GM18951 (cell line): ENCODE measurements at regions not wholly inside any gene's neighbourhood (a gene's known extent, or its start where the extent isn't known, plus 50 kb on each side); places are given as distances from the start of the nearest gene placed in this dataset.

Experiments
- POLR2A ChIP-seq: IDR thresholded peaks from 4 replicates; pipeline ENCODE4 v1.6.1; 2011; ENCODE audit warnings: mild to moderate bottlenecking; ENCODE audit not compliant: insufficient read length, insufficient read depth; ENCODE audit errors: extremely low read depth
- in situ Hi-C: fragments of 300-500 bp; cut with MboI; formaldehyde crosslinking; loops from one replicate; pipeline ENCODE4 v1.12.0; 2022; ENCODE audit warnings: low sequenced_read_pairs, mixed read lengths, inconsistent platforms; ENCODE audit not compliant: unreplicated experiment

DNA sequence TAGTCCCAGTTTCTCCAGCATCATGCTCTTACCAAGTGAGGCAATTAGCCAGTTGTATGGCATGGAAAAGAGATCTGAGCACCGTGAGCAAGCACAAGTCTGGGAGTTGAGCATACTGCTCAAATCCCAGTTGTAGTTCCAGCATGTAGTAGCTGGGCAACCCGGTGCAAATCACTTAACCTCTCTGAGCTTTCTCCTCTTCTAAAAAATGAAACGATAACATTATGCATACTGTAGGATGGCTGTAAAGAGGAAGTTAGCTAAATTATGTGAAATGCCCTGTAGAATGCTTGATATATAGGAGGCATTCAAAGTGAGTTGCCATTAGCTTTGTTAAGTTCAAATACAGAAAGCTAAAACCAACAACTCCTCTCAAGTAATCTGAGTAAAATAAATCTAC lies 164.0 kb upstream of the ZEB2 start:
- TF ChIP-seq POLR2A: no peak
- in situ Hi-C loops: no loop called here

DNA sequence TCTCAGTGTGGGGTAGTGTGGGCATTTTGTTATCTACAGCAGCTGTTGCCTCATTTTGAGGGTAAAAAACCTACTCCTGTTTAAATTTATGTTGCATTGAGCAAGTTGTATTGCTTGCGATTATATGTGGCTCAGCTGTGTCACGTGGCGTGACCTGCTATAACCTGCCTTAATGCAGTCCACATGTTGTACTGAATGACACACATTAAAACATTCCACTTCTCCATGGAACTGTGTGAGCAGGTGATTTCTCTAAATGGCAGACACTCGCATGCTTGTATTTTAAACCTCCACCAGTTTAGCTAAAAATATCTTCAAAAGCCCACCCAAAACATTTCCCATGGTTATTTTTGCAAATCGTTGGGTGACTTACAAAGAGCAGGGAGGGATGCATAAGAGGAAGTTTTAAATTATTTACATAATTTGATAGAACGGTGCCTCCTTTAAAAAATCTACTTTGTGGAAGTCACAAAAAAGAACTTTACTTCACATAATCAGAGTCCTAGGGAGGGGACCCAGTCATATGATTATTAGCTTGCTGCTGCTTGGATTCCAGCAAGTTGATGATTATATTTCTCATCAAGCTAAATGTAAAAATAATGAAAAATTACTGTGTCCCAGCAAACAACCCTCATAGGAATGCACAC lies 163.3 kb upstream of the ZEB2 start:
- TF ChIP-seq POLR2A: no peak
- in situ Hi-C loops: no loop called here

DNA sequence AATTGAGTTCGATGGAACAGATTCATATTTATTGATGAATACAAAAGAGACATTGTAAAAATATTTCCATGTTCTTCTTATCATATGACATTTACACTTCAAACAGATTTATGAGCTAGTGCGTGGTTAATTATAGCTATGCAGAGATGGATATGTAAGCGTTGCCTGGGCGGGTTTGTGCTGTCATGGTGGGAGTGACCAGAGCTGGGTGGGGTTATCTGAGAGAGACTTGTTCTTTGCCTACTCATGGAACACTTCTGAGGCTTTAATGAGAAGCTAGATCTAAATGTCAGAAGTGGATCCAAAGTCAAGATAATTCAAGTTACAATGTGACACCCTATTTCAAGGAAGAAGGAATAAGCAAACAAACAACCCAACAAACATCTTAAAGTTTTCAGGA lies 162.3 kb upstream of the ZEB2 start:
- no peak for TF ChIP-seq POLR2A
- in situ Hi-C loops: no loop called here

DNA sequence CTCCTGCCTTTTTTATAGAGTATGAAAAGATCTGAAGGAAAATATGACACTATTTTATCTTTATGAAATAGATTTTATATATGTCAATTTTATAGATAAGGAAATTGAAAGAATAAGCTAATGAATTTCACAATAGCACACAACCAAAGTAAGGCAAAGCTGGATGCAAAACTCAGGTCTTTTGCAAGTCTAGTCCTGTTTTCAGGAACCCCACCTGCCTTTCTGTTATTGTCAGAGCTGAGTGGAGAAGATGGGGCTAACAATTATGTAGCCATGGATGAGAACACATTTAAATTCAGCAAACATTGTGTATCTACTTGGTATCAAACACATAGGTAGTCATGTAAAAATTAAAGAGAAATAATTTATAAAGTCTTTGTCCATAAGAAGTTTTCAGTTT lies 161.5 kb upstream of the ZEB2 start:
- no peak for TF ChIP-seq POLR2A
- in situ Hi-C loops: no loop called here

DNA sequence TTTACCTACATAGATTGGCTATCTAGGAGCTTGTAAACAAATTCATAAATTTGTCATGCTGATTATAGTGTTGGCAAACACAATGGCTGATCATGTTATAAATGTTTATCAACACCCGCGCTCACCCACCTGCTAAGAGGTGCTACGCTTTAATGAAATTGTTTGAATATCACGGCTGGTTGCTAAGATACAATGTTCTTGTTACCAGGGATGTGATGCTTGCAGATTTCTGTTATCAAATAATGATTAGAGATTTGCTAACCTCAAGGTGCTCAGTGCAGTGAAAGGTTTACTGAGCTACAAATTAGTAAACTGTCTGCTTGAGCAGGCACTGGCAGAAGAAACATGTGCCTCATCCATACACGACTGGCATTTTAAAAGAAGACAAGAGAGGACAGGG lies 160.0 kb upstream of the ZEB2 start:
- no peak for TF ChIP-seq POLR2A
- in situ Hi-C loops: no loop called here

DNA sequence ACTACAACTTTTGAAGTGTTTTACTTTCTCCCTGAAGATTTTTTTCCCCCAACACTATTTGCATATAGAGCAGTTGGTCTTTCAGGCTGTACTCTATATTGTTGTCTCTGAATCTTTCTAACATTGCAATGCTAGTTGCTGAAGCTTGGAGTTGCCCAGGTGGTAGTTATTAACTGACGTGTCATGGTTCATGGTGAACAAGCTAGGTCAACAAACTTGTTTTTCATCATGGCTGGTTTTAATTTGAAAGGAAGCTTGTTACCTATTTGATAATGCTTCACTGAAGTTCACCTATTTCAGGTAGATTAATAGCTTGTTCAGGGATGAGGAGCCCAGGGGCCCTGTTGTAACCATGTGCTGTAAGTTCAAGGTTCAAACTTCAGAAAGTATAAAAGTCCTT lies 158.8 kb upstream of the ZEB2 start:
- in situ Hi-C loops: no loop called here
- TF ChIP-seq POLR2A: no peak

DNA sequence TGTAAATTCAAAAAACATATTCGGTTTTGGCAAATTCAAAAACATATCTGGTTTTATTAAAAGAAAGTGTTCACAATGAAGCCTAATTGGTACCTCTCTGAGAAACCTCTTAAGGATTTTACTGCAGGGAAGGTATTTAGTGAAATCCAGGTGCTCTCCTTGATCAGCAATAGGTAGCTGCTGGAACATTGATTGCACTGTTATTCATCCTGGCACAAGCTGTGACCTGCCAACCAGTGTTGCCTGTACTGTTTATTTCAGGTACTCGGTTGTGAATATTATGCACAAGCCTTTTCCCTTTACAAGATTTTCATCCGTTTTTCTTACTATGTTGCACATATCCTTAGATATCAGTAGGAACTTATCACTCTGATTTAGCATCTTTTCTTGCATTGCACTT lies 155.8 kb upstream of the ZEB2 start:
- in situ Hi-C loops: no loop called here
- TF ChIP-seq POLR2A: no peak

DNA sequence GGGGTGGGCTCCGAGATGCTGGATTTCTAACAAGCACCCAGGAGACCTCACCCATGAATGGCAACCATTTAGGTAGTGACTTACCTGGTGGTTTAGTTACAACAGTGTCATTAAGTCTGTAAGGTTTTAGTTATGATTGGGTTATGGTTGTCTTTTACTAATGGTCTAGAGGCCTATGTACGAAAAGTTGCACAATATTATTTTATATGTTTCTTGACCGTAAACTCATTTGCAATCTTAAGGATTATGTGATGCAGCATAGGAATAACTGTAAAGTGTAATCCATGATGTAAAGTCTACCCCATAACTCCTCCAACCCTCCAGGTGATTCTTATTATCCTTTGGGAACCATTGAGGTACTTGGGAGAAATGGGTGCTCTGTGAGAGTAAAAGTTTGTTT lies 155.4 kb upstream of the ZEB2 start:
- no peak for TF ChIP-seq POLR2A

DNA sequence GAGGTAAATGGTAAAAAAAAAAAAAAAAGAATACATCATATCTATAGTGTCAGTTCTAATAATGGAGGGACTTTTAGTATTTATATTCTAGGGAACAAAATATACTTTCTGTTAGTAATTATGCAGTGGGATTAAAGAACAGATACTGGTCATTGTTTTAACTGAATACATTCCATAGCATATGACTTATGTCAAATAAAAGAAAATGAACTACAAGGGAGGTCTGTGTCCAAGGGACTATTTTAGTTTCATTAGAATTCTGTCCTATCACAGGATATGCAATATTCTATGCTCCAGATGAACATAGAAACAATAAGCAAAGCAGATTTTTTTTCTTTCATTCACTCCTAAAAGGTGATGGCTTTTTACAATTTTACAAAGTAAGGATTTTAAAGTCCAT lies 154.2 kb upstream of the ZEB2 start:
- TF ChIP-seq POLR2A: no peak
- in situ Hi-C loops: no loop called here

More for the DNA sequence above, 155.4 kb upstream of the ZEB2 start:
- in situ Hi-C loops: no loop called here

DNA sequence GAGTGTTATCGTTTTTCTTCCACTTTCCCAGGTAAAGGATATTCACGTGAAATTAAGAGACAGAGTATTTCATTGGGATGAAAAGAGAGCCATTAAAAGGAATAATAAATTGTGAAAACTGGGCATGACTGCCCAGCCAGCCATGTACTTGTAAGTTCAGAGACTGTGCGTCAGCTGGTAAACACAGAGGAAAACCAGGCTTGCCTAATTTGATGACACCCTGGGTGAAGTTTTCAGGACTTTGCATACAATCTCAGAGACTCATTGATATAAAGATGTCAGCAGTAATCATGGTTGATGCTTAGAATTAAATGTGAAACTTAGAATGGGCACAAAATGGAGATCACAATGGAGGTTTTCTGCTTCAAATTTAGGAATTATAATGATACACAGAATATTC lies 153.5 kb upstream of the ZEB2 start:
- TF ChIP-seq POLR2A: no peak
- in situ Hi-C loops: no loop called here

DNA sequence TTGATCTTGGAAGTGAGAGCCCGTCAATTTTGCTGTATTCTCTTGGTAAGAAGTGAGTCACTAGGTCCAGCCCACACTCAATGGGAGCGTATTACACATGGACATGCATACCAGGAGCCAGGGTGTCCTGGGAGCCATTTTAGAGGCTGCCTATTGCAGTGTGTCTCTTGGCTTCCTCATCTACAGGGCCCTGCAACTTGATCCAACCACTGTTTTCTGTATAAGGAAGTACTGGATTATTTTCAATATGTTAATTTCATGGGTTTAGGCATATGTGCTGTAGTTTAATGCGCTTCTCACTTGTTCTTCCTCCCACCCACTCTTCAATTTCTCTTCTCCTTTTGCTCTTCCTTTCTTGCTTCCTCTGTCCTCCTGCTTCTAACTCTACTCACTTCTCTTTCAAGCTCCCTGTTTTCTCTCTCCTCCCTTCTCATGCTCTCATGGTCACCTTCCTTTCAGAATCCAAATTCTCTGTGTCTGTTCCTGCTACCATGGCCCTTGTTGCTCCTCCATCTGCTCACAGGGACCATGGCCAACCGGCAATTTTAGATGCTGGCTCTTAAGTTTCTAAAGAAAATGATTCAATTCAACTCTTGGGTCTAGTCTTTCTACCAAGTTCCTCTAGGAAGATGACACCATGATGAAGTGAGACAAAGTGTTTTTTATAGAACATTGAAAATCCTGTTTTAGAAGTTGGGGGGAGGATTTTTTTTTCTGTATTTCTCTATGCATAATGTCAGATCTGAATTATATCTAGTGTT lies 152.0 kb upstream of the ZEB2 start:
- no peak for TF ChIP-seq POLR2A

DNA sequence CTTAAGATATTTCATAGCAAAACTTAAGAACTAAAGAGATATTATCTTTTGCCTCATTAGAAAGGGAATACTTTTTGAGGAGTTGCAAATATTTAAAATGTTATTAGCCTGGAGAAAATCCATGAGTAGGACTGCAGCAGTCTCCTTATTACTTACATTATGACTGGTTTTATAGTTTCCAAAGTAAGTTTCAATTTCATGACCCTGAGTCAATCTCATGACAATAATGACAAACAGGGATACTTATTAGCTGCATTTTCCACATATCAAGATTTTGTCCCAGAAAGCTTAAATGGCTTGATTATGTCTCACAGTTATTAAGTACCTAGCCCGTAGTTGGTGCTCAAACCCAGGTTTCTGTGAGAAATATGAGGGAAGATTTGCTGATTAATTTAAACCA lies 150.8 kb upstream of the ZEB2 start:
- in situ Hi-C loops: no loop called here
- TF ChIP-seq POLR2A: no peak

More for the DNA sequence above, 152.0 kb upstream of the ZEB2 start:
- in situ Hi-C loops: no loop called here

DNA sequence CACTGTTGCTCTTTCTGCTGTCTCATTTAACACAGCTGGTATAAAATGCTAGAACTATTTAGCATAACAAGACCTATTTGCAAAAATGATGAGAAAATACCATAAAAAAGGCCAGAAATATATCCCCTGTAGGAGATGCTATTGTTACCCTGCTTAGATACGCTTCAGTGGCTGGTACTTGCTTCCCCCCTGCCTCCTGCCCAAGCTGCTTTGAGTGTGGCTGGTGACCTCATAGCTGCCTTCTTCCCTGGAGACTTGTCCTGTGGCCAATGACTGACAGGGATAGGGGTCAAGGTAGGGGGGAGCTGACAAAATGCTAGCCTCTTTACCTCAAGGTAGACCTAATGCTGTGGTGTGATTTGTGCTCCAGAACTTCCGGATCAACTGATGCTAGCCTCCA lies 150.2 kb upstream of the ZEB2 start:
- in situ Hi-C loops: no loop called here
- no peak for TF ChIP-seq POLR2A

DNA sequence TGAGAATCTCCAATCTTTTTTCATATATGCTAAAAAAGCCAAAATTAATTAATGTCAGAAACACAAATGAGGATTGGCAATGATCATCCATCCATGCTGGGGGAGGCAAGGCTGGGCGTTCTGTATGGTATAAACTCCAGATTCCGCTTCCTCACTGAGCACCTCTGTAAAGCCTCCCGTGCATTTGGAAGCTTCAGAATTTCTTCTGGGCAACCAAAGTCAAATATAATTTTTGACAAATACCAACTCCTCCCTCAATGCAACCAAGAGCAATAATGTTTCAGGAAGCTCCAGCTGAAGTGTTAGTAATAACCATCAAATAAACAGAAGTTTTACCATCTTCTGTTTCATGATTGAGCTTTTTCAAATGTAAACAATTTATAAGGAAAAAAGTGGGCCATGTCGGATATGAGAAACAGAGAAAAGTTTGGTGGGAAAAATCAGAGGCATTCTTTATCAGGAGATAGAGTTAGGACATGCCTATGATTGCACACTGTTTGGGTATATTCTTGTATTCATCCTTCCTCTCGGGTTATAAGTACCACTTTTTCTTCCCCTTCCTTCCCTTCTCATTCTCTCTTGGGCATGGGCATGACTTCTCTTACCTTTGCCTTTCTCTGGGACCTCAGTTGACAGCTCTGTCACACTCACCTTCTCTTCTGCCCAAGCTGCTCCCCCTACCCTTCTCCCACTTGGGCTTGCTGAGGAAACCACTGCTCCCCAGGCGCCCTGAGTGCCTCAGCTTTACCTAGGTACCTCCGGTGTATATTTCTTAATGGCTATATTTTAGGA lies 149.5 kb upstream of the ZEB2 start:
- in situ Hi-C loops: no loop called here
- no peak for TF ChIP-seq POLR2A

DNA sequence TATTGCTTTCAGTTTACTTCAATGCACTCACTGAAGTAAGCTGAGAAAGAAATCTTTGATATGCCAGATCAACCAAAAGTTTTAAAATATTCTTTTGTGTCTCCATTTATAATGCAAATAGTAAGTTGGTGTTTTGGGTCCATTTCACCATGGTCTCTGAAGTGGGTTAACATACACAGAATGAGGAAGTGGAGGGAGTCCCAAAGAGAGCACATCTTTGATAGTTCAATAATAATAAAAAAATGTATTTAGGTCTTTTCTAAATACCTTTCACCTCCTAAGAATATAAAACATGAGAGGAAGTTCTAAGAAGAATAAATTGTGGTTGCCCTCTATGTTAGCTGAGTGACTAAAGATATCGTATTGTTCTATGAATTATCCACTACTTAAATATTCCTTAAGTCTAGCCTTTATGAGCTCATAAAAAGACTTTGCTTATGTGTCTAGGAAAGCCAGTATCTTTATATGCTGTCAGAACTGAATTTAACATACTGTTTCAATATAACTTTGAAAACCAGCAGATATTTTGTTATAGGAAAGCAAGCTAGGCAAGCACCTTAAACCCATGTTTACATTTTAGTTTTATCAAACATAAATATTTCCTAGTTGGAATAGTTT lies 148.7 kb upstream of the ZEB2 start:
- no peak for TF ChIP-seq POLR2A
- in situ Hi-C loops: no loop called here
